ENCODE measurements at regions not wholly inside any gene's neighbourhood (a gene's known extent, or its start where the extent isn't known, plus 50 kb on each side); places are given as distances from the start of the nearest gene placed in this dataset.

DNA sequence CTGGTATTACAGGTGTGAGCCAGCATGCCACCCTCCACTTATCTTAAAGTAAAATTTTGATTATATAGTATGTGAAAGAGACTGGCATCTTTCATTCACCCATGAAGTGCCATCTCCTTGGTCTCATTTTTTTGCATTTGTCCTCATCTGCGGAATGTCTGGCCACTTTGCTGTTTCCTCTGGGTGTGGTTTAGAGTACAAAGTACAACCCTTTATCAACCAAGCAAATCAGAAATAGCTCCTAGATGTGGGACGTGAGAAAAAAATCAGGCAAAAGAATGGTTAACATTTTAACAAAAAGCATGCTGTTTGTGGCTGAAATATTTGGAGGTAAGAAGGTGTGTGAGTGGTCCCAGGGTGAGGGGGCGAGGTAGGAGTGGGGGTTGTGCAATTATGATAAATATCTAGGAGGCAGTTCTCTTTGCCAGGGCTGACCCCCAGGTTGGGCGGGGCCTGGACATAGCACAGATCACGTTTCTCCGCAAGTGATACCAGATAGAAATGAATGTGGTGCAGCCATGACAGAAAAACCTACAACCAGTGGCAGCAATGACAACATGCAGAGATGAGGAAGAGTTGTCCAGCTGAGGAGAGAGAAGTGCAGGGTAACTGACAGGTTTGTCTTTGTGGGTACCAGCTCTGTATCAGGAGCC lies 115.8 kb upstream of the SERTAD2 start:
- TF ChIP-seq, protein P1, sequence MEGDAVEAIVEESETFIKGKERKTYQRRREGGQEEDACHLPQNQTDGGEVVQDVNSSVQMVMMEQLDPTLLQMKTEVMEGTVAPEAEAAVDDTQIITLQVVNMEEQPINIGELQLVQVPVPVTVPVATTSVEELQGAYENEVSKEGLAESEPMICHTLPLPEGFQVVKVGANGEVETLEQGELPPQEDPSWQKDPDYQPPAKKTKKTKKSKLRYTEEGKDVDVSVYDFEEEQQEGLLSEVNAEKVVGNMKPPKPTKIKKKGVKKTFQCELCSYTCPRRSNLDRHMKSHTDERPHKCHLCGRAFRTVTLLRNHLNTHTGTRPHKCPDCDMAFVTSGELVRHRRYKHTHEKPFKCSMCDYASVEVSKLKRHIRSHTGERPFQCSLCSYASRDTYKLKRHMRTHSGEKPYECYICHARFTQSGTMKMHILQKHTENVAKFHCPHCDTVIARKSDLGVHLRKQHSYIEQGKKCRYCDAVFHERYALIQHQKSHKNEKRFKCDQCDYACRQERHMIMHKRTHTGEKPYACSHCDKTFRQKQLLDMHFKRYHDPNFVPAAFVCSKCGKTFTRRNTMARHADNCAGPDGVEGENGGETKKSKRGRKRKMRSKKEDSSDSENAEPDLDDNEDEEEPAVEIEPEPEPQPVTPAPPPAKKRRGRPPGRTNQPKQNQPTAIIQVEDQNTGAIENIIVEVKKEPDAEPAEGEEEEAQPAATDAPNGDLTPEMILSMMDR (IDR thresholded peaks at IDR 0.05) = no peak
- TF ChIP-seq POLR2AphosphoS5 (IDR thresholded peaks at IDR 0.05) (no peak), POLR2A (IDR thresholded peaks at IDR 0.05) (no peak)
